ENCODE measurements at regions not wholly inside any gene's neighbourhood (a gene's known extent, or its start where the extent isn't known, plus 50 kb on each side); places are given as distances from the start of the nearest gene placed in this dataset.

DNA sequence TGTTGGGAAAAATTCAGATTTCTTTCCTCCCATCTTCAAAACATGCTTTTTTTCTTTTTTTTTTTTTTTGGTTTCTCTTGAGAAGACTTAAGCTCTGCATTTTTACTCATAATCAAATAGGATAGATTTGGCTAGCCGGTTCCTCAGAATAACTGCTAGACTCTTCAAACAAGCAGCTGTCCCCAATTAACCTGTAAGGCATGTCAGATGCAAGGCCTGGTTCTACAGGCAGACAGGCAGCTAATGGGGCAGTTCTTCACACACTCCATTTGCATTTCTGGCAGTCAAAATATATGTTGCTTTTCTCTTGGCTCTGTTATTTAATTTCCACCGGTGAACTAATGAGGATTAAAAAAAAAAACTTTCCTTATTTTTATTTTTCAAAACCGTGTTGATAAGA, 228.0 kb upstream of the ATP2B1 start:
- TF ChIP-seq, protein P1, sequence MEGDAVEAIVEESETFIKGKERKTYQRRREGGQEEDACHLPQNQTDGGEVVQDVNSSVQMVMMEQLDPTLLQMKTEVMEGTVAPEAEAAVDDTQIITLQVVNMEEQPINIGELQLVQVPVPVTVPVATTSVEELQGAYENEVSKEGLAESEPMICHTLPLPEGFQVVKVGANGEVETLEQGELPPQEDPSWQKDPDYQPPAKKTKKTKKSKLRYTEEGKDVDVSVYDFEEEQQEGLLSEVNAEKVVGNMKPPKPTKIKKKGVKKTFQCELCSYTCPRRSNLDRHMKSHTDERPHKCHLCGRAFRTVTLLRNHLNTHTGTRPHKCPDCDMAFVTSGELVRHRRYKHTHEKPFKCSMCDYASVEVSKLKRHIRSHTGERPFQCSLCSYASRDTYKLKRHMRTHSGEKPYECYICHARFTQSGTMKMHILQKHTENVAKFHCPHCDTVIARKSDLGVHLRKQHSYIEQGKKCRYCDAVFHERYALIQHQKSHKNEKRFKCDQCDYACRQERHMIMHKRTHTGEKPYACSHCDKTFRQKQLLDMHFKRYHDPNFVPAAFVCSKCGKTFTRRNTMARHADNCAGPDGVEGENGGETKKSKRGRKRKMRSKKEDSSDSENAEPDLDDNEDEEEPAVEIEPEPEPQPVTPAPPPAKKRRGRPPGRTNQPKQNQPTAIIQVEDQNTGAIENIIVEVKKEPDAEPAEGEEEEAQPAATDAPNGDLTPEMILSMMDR (IDR thresholded peaks at IDR 0.05; ENCODE audit: insufficient read depth, low read depth, low read length, missing control alignments) = no peak
- no peak for DNase-seq (ENCODE audit: low read depth)

DNA sequence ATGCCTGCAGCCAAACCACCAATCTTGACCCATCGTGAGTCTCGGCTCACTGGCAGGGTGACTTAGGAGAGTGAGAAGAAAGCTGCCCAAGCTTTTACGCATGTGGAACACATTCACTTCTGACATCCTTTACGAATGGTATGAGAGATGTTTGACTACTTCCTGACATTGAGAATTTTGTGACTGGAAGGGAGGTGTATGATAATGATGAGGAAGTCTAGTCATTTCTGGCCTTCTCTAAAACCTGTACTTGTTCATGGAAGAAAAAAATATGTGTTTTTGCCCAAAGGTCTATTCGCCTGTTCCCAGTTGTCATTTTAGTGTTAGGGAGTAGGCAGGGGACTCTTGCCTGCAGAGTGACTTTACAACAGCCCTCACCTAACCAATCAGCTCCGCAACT, 227.2 kb upstream of the ATP2B1 start:
- TF ChIP-seq, protein P1 (IDR thresholded peaks at IDR 0.05; ENCODE audit: insufficient read depth, low read depth, low read length, missing control alignments) = no peak
- no peak for DNase-seq (ENCODE audit: low read depth)
- H3K4me3 ChIP-seq (ENCODE audit: low read length) = no peak overlapping the region

More for the DNA sequence above, 228.0 kb upstream of the ATP2B1 start:
- H3K4me3 ChIP-seq (ENCODE audit: low read length) = no peak overlapping the region

DNA sequence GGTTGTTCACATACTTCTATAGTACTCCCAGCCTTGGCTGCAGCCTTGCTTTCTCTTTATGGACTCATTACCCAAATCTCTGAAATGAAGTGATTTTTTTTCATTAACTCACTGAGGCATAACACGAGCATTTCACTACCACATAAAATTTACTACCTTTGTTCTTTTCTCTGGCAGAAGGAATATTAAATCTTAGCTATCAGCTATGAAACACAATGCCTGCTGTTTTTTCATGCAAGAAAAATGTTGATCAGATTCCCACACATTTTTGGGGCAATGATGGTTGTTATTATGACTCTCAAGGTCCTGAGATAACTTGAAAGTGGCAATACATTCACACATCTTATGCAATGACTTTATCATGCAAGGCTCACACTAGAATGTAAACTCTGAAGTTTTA, 225.3 kb upstream of the ATP2B1 start:
- TF ChIP-seq, protein P1 (IDR thresholded peaks at IDR 0.05; ENCODE audit: insufficient read depth, low read depth, low read length, missing control alignments) = no peak
- H3K4me3 ChIP-seq (ENCODE audit: low read length) = no peak overlapping the region
- DNase-seq (ENCODE audit: low read depth) = no peak

DNA sequence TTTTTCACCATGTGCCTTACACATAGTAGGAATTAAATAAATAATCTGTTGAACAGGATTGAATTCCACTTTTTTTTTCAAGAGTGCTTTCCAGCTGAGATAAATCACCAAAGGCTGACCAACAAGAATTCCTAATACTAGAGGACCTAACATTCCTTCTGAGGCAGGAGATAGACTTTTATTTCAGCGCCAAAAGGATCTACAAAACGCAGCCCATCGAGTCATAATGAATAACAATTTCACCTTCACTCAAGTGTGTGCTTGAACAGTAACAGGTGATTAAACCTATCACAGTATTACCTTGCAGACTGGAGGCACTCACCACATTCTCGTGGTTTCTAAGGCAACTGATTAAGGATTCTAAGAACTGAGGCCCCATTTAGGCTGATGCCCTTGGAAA, 224.3 kb upstream of the ATP2B1 start:
- H3K4me3 ChIP-seq (ENCODE audit: low read length) = no peak overlapping the region
- TF ChIP-seq, protein P1 (IDR thresholded peaks at IDR 0.05; ENCODE audit: insufficient read depth, low read depth, low read length, missing control alignments) = no peak
- DNase-seq (ENCODE audit: low read depth) = no peak

DNA sequence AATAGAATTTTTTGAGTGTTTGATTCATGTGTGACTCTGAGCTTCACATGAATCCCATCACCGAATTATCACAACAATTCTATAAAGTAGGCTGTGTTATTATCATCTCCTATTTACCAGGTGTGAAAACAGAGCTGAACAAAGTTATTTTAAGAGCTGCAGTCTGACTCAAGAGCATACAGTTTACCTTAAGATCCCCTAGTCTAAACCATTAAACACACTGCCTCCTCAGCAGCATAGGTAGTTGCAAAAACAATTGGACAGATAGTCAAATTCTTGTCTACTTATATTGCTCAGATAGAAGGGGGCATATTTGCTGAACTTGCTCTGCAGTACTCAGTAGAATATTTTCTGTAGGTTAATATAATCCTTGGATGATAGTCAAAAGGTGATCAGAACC, 219.8 kb upstream of the ATP2B1 start:
- TF ChIP-seq, protein P1 (IDR thresholded peaks at IDR 0.05; ENCODE audit: insufficient read depth, low read depth, low read length, missing control alignments) = no peak
- no peak for DNase-seq (ENCODE audit: low read depth)
- H3K4me3 ChIP-seq (ENCODE audit: low read length) = no peak overlapping the region

DNA sequence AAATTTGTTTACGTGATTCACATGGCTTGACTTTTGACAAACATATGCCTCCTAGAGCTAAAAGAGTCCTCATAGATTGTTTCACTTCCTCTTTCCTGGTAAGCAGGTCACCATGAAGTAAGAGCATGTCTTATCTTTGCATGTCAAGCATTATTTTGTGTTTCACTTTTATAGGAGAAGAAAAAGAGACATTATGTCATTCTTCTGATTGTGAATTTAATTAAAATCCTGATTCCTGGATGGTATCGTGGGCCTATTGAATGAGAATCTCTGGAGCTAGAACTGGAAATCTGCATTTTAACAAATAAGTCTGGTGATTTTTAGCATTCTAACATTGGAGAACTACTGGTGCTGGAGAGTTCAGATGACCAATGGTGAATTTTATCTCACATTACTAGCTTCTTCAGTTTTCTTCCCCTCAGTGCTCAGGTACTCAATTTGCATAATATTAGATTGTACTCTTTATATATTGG, 218.6 kb upstream of the ATP2B1 start:
- TF ChIP-seq, protein P1 (IDR thresholded peaks at IDR 0.05; ENCODE audit: insufficient read depth, low read depth, low read length, missing control alignments) = no peak
- no peak overlapping the region for H3K4me3 ChIP-seq (ENCODE audit: low read length)
- DNase-seq (ENCODE audit: low read depth) = no peak

DNA sequence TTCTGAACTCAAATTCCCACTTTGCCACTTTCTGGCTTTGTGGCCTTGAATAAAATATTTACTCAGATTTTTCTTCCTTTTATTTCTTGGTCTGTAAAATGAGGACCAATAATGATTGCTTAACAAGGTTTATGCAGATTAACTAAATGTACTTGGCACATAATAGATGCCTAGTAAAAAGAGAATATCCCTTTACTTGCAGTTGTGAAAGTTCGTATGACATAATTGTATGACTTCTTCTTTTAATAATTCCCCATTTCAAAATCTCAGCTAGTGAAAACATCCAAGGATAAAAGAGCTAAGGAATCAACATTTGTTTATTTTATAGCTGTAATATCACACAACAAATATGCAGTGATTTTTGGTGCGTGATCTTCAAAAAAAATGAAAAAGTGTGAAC, 215.6 kb upstream of the ATP2B1 start:
- TF ChIP-seq, protein P1 (IDR thresholded peaks at IDR 0.05; ENCODE audit: insufficient read depth, low read depth, low read length, missing control alignments) = no peak
- no peak for DNase-seq (ENCODE audit: low read depth)
- no peak overlapping the region for H3K4me3 ChIP-seq (ENCODE audit: low read length)
